Neural cell (in vitro differentiated cells): ENCODE measurements at regions not wholly inside any gene's neighbourhood (a gene's known extent, or its start where the extent isn't known, plus 50 kb on each side); places are given as distances from the start of the nearest gene placed in this dataset.

ENCODE experiments used
- H2AFZ ChIP-seq: fragments of 200-600, 300-800 bp; sonication (generic), shearing (Covaris generic); 2 replicates; pipeline ENCODE4 v1.6.0; 2014; ENCODE audit warnings: low read depth, mild to moderate bottlenecking, antibody characterized with exemption, low read length, moderate library complexity
- H3F3A ChIP-seq: fragments of 200-600 bp; shearing (Covaris generic); 2 replicates; pipeline ENCODE4 v1.6.1; 2016; ENCODE audit warnings: mild to moderate bottlenecking, moderate library complexity, mixed read lengths, antibody characterized with exemption, low read length; ENCODE audit not compliant: insufficient read depth, poor library complexity, severe bottlenecking
- H3K27ac ChIP-seq: fragments of 200-600, 300-800 bp; sonication (generic), shearing (Covaris generic); 2 replicates; pipeline ENCODE4 v1.5.1; 2014; ENCODE audit warnings: mild to moderate bottlenecking, low read length, moderate library complexity
- H3K27me3 ChIP-seq: fragments of 300-800, 200-600 bp; sonication (generic), shearing (Covaris generic); 2 replicates; pipeline ENCODE4 v1.6.0; 2014; ENCODE audit warnings: mild to moderate bottlenecking, low read depth, low read length, moderate library complexity; ENCODE audit not compliant: insufficient read depth
- H3K36me3 ChIP-seq: fragments of 300-800, 200-600 bp; sonication (generic), shearing (Covaris generic); 2 replicates; pipeline ENCODE4 v1.5.1; 2014; ENCODE audit warnings: mild to moderate bottlenecking, antibody characterized with exemption, low read length, moderate library complexity; ENCODE audit not compliant: insufficient read depth
- H3K4me2 ChIP-seq: fragments of 300-800, 200-600 bp; sonication (generic), shearing (Covaris generic); 2 replicates; pipeline ENCODE4 v1.6.0; 2014; ENCODE audit warnings: mild to moderate bottlenecking, low read length
- H3K4me3 ChIP-seq: fragments of 300-800, 200-600 bp; sonication (generic), shearing (Covaris generic); 2 replicates; pipeline ENCODE4 v1.5.1; 2014; ENCODE audit warnings: mild to moderate bottlenecking, low read length, moderate library complexity
- H3K79me2 ChIP-seq: fragments of 200-600 bp; shearing (Covaris generic); replicated peaks from 2 replicates; pipeline ENCODE4 v1.6.0; 2014; ENCODE audit warnings: mild to moderate bottlenecking, low read length, moderate library complexity; ENCODE audit not compliant: insufficient read depth
- H3K9ac ChIP-seq: fragments of 300-800, 200-600 bp; sonication (generic), shearing (Covaris generic); 2 replicates; pipeline ENCODE4 v1.6.1; 2016; ENCODE audit warnings: mild to moderate bottlenecking, low read length, mixed read lengths
- H3K9me2 ChIP-seq: fragments of 200-600 bp; shearing (Covaris generic); 2 replicates; pipeline ENCODE4 v1.6.1; 2016; ENCODE audit warnings: mild to moderate bottlenecking, low read length, mixed read lengths; ENCODE audit not compliant: insufficient read depth
- H3K9me3 ChIP-seq: fragments of 200-600, 300-800 bp; sonication (generic), shearing (Covaris generic); 2 replicates; pipeline ENCODE4 v1.6.1; 2016; ENCODE audit warnings: mild to moderate bottlenecking, mixed run types, low read length, moderate library complexity, mixed read lengths
- H4K20me1 ChIP-seq: fragments of 200-600 bp; shearing (Covaris generic); 2 replicates; pipeline ENCODE4 v1.6.1; 2016; ENCODE audit warnings: mild to moderate bottlenecking, mixed run types; ENCODE audit not compliant: insufficient read depth
- EP300 ChIP-seq: fragments of 450-650 bp; conservative IDR thresholded peaks from 2 replicates; pipeline ENCODE4 v1.6.1; 2014; ENCODE audit warnings: antibody characterized with exemption, mild to moderate bottlenecking, moderate library complexity; ENCODE audit not compliant: poor library complexity, severe bottlenecking
- EZH2 ChIP-seq: fragments of 200-600, 300-800 bp; shearing (Covaris generic), sonication (generic); IDR thresholded peaks from 2 replicates; pipeline ENCODE4 v1.6.1; 2014; ENCODE audit warnings: antibody characterized with exemption, low read length, borderline replicate concordance, mild to moderate bottlenecking; ENCODE audit not compliant: insufficient read depth, poor library complexity, severe bottlenecking
- MXI1 ChIP-seq: fragments of 450-650 bp; conservative IDR thresholded peaks from 2 replicates; pipeline ENCODE4 v1.6.1; 2014; ENCODE audit warnings: antibody characterized with exemption, mild to moderate bottlenecking; ENCODE audit not compliant: poor library complexity, severe bottlenecking
- POLR2AphosphoS5 ChIP-seq: IDR thresholded peaks from 2 replicates; pipeline ENCODE4 v1.6.1; 2012
- RAD21 ChIP-seq: fragments of 450-650 bp; conservative IDR thresholded peaks from 2 replicates; pipeline ENCODE4 v1.6.1; 2014; ENCODE audit warnings: antibody characterized with exemption, mild to moderate bottlenecking, moderate library complexity
- SMC3 ChIP-seq: fragments of 450-650 bp; conservative IDR thresholded peaks from 2 replicates; pipeline ENCODE4 v1.6.1; 2014; ENCODE audit warnings: antibody characterized with exemption, mild to moderate bottlenecking, moderate library complexity; ENCODE audit not compliant: poor library complexity
- TAF1 ChIP-seq: IDR thresholded peaks from 2 replicates; pipeline ENCODE4 v1.6.1; 2012; ENCODE audit warnings: low read depth
- TF ChIP-seq, protein P1 (sequence below): IDR thresholded peaks from 2 replicates; pipeline ENCODE4 v1.6.1; 2012; ENCODE audit warnings: borderline replicate concordance
- TF ChIP-seq, protein P2 (sequence below): fragments of 450-650 bp; IDR thresholded peaks from 2 replicates; pipeline ENCODE4 v1.5.1; 2014; ENCODE audit warnings: antibody characterized with exemption, mild to moderate bottlenecking, moderate library complexity; ENCODE audit not compliant: poor library complexity, severe bottlenecking

DNA sequence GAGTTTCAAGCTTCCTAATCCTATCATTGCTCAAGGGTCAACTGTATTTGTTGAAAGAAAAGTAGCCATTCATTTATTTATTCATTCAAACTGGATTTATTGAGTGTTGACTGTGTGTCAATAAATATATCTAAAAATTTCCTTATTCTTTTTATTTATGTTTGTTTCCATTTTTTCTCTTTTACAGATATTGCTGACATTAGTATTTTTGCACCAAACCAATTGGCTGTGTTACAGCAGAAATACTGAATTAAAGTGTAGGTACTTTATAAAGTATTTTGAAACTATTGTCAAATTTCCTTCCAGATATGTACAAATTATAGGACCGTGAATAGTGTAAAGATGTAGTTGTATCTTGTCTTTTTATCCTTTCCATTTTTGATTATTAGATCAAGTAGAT is 692.0 kb upstream of the SLC10A2 start:
- H3K4me3 ChIP-seq: no peak overlapping the region
- H3K27ac ChIP-seq: no peak overlapping the region
- no peaks in the 10 kb centered on the region for H3K36me3 ChIP-seq
- TF ChIP-seq MXI1 (no peak), RAD21 (no peak), EP300 (no peak), EZH2 (no peak)
- TF ChIP-seq, protein P1, sequence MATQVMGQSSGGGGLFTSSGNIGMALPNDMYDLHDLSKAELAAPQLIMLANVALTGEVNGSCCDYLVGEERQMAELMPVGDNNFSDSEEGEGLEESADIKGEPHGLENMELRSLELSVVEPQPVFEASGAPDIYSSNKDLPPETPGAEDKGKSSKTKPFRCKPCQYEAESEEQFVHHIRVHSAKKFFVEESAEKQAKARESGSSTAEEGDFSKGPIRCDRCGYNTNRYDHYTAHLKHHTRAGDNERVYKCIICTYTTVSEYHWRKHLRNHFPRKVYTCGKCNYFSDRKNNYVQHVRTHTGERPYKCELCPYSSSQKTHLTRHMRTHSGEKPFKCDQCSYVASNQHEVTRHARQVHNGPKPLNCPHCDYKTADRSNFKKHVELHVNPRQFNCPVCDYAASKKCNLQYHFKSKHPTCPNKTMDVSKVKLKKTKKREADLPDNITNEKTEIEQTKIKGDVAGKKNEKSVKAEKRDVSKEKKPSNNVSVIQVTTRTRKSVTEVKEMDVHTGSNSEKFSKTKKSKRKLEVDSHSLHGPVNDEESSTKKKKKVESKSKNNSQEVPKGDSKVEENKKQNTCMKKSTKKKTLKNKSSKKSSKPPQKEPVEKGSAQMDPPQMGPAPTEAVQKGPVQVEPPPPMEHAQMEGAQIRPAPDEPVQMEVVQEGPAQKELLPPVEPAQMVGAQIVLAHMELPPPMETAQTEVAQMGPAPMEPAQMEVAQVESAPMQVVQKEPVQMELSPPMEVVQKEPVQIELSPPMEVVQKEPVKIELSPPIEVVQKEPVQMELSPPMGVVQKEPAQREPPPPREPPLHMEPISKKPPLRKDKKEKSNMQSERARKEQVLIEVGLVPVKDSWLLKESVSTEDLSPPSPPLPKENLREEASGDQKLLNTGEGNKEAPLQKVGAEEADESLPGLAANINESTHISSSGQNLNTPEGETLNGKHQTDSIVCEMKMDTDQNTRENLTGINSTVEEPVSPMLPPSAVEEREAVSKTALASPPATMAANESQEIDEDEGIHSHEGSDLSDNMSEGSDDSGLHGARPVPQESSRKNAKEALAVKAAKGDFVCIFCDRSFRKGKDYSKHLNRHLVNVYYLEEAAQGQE: no peak
- no peaks in the 10 kb centered on the region for H3F3A ChIP-seq
- no peaks in the 10 kb centered on the region for H3K79me2 ChIP-seq
- H3K27me3 ChIP-seq: no peaks in the 10 kb centered on the region
- no peak overlapping the region for H2AFZ ChIP-seq
- H3K9ac ChIP-seq: no peak overlapping the region
- H3K4me2 ChIP-seq: no peak overlapping the region
- H3K9me3 ChIP-seq: peaks cover 2% of the 10 kb centered on the region
- H4K20me1 ChIP-seq: no peaks in the 10 kb centered on the region
- H3K9me2 ChIP-seq: no peaks in the 10 kb centered on the region

DNA sequence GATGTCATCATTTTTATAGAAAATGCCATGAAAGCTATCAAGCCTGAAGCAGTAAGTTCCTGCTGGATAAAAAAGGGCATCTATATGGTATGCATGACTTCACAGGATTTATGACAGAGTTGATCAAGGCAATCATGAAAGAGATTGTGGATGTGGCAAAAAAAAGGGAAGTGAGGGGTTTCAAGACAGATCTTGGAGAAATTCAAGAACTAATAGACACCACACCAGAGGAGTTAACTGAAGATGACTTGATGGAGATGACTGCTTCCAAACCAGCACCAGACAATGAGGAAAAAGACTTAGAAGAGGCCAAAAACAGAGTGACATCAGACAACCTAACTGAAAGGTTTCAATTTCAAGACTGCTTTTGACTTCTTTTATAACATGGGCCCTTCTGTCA is 691.1 kb upstream of the SLC10A2 start:
- H3K79me2 ChIP-seq: no peaks in the 10 kb centered on the region
- H3K9ac ChIP-seq: no peak overlapping the region
- no peaks in the 10 kb centered on the region for H3K27me3 ChIP-seq
- H3K27ac ChIP-seq: no peak overlapping the region
- H3K4me3 ChIP-seq: no peak overlapping the region
- H3K4me2 ChIP-seq: no peak overlapping the region
- TF ChIP-seq, protein P1: no peak
- TF ChIP-seq POLR2AphosphoS5 (no peak), RAD21 (no peak), EP300 (no peak), TAF1 (no peak), SMC3 (no peak), MXI1 (no peak), EZH2 (no peak)
- TF ChIP-seq, protein P2, sequence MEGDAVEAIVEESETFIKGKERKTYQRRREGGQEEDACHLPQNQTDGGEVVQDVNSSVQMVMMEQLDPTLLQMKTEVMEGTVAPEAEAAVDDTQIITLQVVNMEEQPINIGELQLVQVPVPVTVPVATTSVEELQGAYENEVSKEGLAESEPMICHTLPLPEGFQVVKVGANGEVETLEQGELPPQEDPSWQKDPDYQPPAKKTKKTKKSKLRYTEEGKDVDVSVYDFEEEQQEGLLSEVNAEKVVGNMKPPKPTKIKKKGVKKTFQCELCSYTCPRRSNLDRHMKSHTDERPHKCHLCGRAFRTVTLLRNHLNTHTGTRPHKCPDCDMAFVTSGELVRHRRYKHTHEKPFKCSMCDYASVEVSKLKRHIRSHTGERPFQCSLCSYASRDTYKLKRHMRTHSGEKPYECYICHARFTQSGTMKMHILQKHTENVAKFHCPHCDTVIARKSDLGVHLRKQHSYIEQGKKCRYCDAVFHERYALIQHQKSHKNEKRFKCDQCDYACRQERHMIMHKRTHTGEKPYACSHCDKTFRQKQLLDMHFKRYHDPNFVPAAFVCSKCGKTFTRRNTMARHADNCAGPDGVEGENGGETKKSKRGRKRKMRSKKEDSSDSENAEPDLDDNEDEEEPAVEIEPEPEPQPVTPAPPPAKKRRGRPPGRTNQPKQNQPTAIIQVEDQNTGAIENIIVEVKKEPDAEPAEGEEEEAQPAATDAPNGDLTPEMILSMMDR: no peak
- H3K9me3 ChIP-seq: peaks cover 2% of the 10 kb centered on the region
- no peaks in the 10 kb centered on the region for H4K20me1 ChIP-seq
- no peaks in the 10 kb centered on the region for H3F3A ChIP-seq
- H3K36me3 ChIP-seq: no peaks in the 10 kb centered on the region
- no peak overlapping the region for H2AFZ ChIP-seq
- no peaks in the 10 kb centered on the region for H3K9me2 ChIP-seq
